K562 (cell line): ENCODE measurements at regions not wholly inside any gene's neighbourhood (a gene's known extent, or its start where the extent isn't known, plus 50 kb on each side); places are given as distances from the start of the nearest gene placed in this dataset.
A peak's percentile ranks its signal among the peaks of the same experiment; 100 is the strongest.

Experiments used
- ATAC-seq: fragments of 200-7000 bp; cut with Tn5 transposase; 3 replicates; pipeline ENCODE4 v1.9.1; 2020; ENCODE audit warnings: moderate library complexity
- BruUV-seq: library from RNA; stranded (reverse); fragments of 400-500 nt; replicated peaks from 2 replicates; lab custom pipeline; 2021; lab: Mats Ljungman, UMichigan
- CTCF ChIA-PET: fragments of 300-600 bp; formaldehyde crosslinking; extraction: SDS; loops from one replicate; lab custom pipeline; 2021; ENCODE audit warnings: low intra/inter-chr PET ratio; lab: Yijun Ruan, JAX
- POLR2A ChIA-PET: fragments of 300-600, 350-650 bp; sonication (Branson Sonifier 250); formaldehyde crosslinking; extraction: SDS; loops from one replicate; lab custom pipeline; 2021; ENCODE audit warnings: antibody characterized with exemption, inconsistent platforms; lab: Yijun Ruan, JAX
- DNase-seq, 4 experiments: peaks; one replicate each; pipeline versions ENCODE4 v3.0.0 to v3.0.0-alpha.2; 2011 to 2018; ENCODE audit warnings: low spot score in 3 of 4, mixed read lengths in 3 of 4; ENCODE audit errors: extremely low read depth in 1 of 4
- FAIRE-seq: peaks from 2 replicates; lab custom pipeline; 2011; peaks lifted over from hg19 to GRCh38; lab: Jason Lieb, UNC
- H2AFZ ChIP-seq: 2 replicates; pipeline ENCODE4 v1.6.0; 2011; ENCODE audit warnings: low read depth, low read length, control low read depth, inconsistent platforms
- H3K27ac ChIP-seq: fragments of 200-600 bp; 3 replicates; pipeline ENCODE4 v1.8.0; 2011; ENCODE audit warnings: low read depth, mild to moderate bottlenecking, control low read depth, inconsistent platforms, low read length, moderate library complexity, mixed read lengths; ENCODE audit errors: extremely low read depth
- H3K27me3 ChIP-seq, 2 experiments: fragments of 300-600 bp in 1 of 2; 2 replicates in 1 of 2; 3 replicates in 1 of 2; pipeline versions ENCODE4 v1.6.0 to v1.8.0; 2011; ENCODE audit warnings: inconsistent platforms in 2 of 2, low read length in 2 of 2, mild to moderate bottlenecking in 1 of 2, mixed read lengths in 1 of 2, moderate library complexity in 1 of 2; ENCODE audit not compliant: control insufficient read depth in 2 of 2, insufficient read depth in 2 of 2
- H3K36me3 ChIP-seq: fragments of 300-600 bp; 3 replicates; pipeline ENCODE4 v1.8.0; 2011; ENCODE audit warnings: mild to moderate bottlenecking, low read length, inconsistent platforms; ENCODE audit not compliant: control insufficient read depth, insufficient read depth
- H3K4me1 ChIP-seq, 2 experiments: fragments of 200-600 bp in 1 of 2; replicated peaks in 1 of 2; 2 replicates in 1 of 2; 3 replicates in 1 of 2; pipeline versions ENCODE4 v1.5.1 to v1.8.0; 2011; ENCODE audit warnings: inconsistent platforms in 2 of 2, low read length in 2 of 2, mild to moderate bottlenecking in 1 of 2, mixed read lengths in 1 of 2, moderate library complexity in 1 of 2; ENCODE audit not compliant: control insufficient read depth in 2 of 2, insufficient read depth in 2 of 2
- H3K4me2 ChIP-seq: 2 replicates; pipeline ENCODE4 v1.6.1; 2011; ENCODE audit warnings: low read length, control low read depth, inconsistent platforms, mixed read lengths; ENCODE audit not compliant: insufficient read depth
- H3K4me3 ChIP-seq: fragments of 200-600 bp; sonication (generic), shearing (Covaris generic); 2 replicates; pipeline ENCODE4 v1.5.1; 2016; ENCODE audit warnings: control low read depth, inconsistent platforms
- H3K79me2 ChIP-seq: fragments of 200-600 bp; 3 replicates; pipeline ENCODE4 v1.8.0; 2011; ENCODE audit warnings: low read length, inconsistent platforms; ENCODE audit not compliant: control insufficient read depth, insufficient read depth
- H3K9ac ChIP-seq, 2 experiments: 2 replicates each; pipeline versions ENCODE4 v1.6.0 to v1.6.1; 2011; ENCODE audit warnings: low read depth in 2 of 2, low read length in 2 of 2, control low read depth in 1 of 2, inconsistent platforms in 1 of 2, mild to moderate bottlenecking in 1 of 2, mixed read lengths in 1 of 2; ENCODE audit not compliant: insufficient read depth in 1 of 2
- H3K9me1 ChIP-seq: one replicate; pipeline ENCODE4 v1.6.0; 2011; ENCODE audit warnings: inconsistent platforms, mild to moderate bottlenecking, low read length, moderate library complexity; ENCODE audit not compliant: control insufficient read depth, insufficient read depth
- H3K9me3 ChIP-seq: replicated peaks from 2 replicates; pipeline ENCODE4 v1.5.1; 2011; ENCODE audit warnings: low read depth, low read length, inconsistent platforms; ENCODE audit not compliant: control insufficient read depth, insufficient read depth
- H4K20me1 ChIP-seq: replicated peaks from 2 replicates; pipeline ENCODE4 v1.6.1; 2011; ENCODE audit warnings: low read length, inconsistent platforms, mixed read lengths; ENCODE audit not compliant: control insufficient read depth, insufficient read depth
- C11orf30 ChIP-seq: fragments of 450-650 bp; IDR thresholded peaks from 2 replicates; pipeline ENCODE4 v1.6.1; 2016; ENCODE audit warnings: low read depth, mild to moderate bottlenecking
- HMG20B ChIP-seq: fragments of 250-450 bp; sonication (Bioruptor Pico); IDR thresholded peaks from 2 replicates; pipeline ENCODE4 v1.5.0; 2021; ENCODE audit warnings: mild to moderate bottlenecking
- KDM5B ChIP-seq: fragments of 200-600 bp; sonication (generic); IDR thresholded peaks from 2 replicates; pipeline ENCODE4 v1.6.1; 2012; ENCODE audit warnings: low read depth, mild to moderate bottlenecking, moderate library complexity, low read length, control low read depth, inconsistent platforms; ENCODE audit not compliant: insufficient replicate concordance
- MEF2A ChIP-seq: IDR thresholded peaks from 2 replicates; pipeline ENCODE4 v1.6.1; 2011; ENCODE audit warnings: low read depth, mild to moderate bottlenecking, low read length, moderate library complexity; ENCODE audit not compliant: control insufficient read depth
- NFIX ChIP-seq: fragments of 250-450 bp; sonication (Bioruptor Pico); IDR thresholded peaks from 2 replicates; pipeline ENCODE4 v1.4.0; 2020; ENCODE audit warnings: low read depth, mild to moderate bottlenecking, moderate library complexity
- PHB ChIP-seq: fragments of 250-450 bp; sonication (Bioruptor Pico); IDR thresholded peaks from 2 replicates; pipeline ENCODE4 v1.5.0; 2021
- RBBP5 ChIP-seq: fragments of 200-600 bp; sonication (generic); IDR thresholded peaks from 2 replicates; pipeline ENCODE4 v1.6.1; 2012; ENCODE audit warnings: borderline replicate concordance, mild to moderate bottlenecking, low read length, control low read depth, inconsistent platforms; ENCODE audit not compliant: insufficient read depth, poor library complexity, severe bottlenecking
- SMARCA5 ChIP-seq: fragments of 450-650 bp; IDR thresholded peaks from 2 replicates; pipeline ENCODE4 v1.6.1; 2016
- STAT5B ChIP-seq: fragments of 250-450 bp; sonication (Bioruptor Pico); IDR thresholded peaks from 2 replicates; pipeline ENCODE4 v1.8.0; 2021; ENCODE audit warnings: mild to moderate bottlenecking, inconsistent platforms
- ZNF384 ChIP-seq: IDR thresholded peaks from 2 replicates; pipeline ENCODE4 v1.6.1; 2012; ENCODE audit warnings: low read depth, low read length, improper control_type of control experiment
- WGBS: fragments of 100-300 bp; shearing (Covaris generic); methylation state at CpG from one replicate; pipeline ENCODE4 v1.1.6; 2016; ENCODE audit warnings: low coverage, mixed read lengths; ENCODE audit not compliant: insufficient coverage; ENCODE audit errors: missing lambda C conversion rate; 5-methylcytosine and 5-hydroxymethylcytosine counted together
- in situ Hi-C: fragments of 300-500 bp; cut with MboI; formaldehyde crosslinking; loops from 4 replicates; pipeline ENCODE4 v1.15.0; 2018; ENCODE audit warnings: inconsistent platforms, mixed read lengths
- intact Hi-C: fragments of 100-400 bp; cut with micrococcal nuclease; formaldehyde crosslinking; loops from 2 replicates; pipeline ENCODE4 v1.14.2; 2022
- TF ChIP-seq, protein P1 (sequence below): fragments of 450-650 bp; formaldehyde crosslinking; IDR thresholded peaks from 2 replicates; pipeline ENCODE4 v1.4.0; 2020; ENCODE audit warnings: mild to moderate bottlenecking, moderate library complexity
- TF ChIP-seq, protein P2 (sequence below), 2 experiments: IDR thresholded peaks; 2 replicates each; pipeline ENCODE4 v1.6.1; 2012; ENCODE audit warnings: improper control_type of control experiment in 2 of 2, low read depth in 2 of 2, low read length in 2 of 2, borderline replicate concordance in 1 of 2
- TF ChIP-seq, protein P3 (sequence below): fragments of 250-450 bp; sonication (Bioruptor Pico); IDR thresholded peaks from 2 replicates; pipeline ENCODE4 v1.4.0; 2020; ENCODE audit warnings: mild to moderate bottlenecking

DNA sequence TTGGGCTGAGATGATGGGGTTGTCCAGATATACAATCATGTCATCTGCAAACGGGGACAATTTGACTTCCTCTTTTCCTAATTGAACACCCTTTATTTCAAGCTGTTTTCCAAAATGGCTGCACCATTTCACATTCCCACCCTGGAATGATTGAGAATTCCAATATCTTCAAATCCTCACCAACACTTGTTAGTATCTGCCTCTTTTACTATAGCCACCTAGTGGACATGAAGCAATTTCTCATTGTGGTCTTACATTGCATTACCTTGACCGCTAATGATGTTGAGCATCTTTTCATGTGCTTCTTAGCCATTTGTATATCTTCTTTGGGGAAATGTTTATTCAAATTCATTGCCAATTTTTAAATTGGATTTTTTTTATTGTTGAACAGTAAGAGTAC lies 364.8 kb downstream of the SMARCA1 start:
- no peak overlapping the region for H3K4me3 ChIP-seq
- no peak overlapping the region for H2AFZ ChIP-seq
- H3K9ac ChIP-seq = no peak overlapping the region
- no peaks in the 10 kb centered on the region for H3K79me2 ChIP-seq
- peak in 1 of 4 experiments; percentile 8 for DNase-seq
- ATAC-seq = no peak
- H3K36me3 ChIP-seq = no peaks in the 10 kb centered on the region
- no peaks in the 10 kb centered on the region for H3K9me3 ChIP-seq
- WGBS = 10% methylated on average over 2 of the region's 2 CpGs
- H3K4me2 ChIP-seq = no peak overlapping the region
- H3K27ac ChIP-seq = no peak overlapping the region
- intact Hi-C loops = no loop called here
- H4K20me1 ChIP-seq = no peaks in the 10 kb centered on the region
- in situ Hi-C loops = no loop called here
- FAIRE-seq = no peak
- H3K4me1 ChIP-seq = no peaks in the 10 kb centered on the region
- BruUV-seq = no TSS peak
- no peaks in the 10 kb centered on the region for H3K9me1 ChIP-seq
- H3K27me3 ChIP-seq = no peaks in the 10 kb centered on the region
- POLR2A ChIA-PET = no interaction called here
- TF ChIP-seq STAT5B (CRISPR knock-in tag) (no peak), HMG20B (CRISPR knock-in tag) (no peak), RBBP5 (no peak), KDM5B (no peak), MEF2A (no peak), NFIX (CRISPR knock-in tag) (no peak), PHB (CRISPR knock-in tag) (no peak), C11orf30 (no peak), SMARCA5 (no peak), ZNF384 (no peak)
- TF ChIP-seq, protein P1, sequence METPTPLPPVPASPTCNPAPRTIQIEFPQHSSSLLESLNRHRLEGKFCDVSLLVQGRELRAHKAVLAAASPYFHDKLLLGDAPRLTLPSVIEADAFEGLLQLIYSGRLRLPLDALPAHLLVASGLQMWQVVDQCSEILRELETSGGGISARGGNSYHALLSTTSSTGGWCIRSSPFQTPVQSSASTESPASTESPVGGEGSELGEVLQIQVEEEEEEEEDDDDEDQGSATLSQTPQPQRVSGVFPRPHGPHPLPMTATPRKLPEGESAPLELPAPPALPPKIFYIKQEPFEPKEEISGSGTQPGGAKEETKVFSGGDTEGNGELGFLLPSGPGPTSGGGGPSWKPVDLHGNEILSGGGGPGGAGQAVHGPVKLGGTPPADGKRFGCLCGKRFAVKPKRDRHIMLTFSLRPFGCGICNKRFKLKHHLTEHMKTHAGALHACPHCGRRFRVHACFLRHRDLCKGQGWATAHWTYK (CRISPR knock-in tag) = no peak
- TF ChIP-seq, protein P2, sequence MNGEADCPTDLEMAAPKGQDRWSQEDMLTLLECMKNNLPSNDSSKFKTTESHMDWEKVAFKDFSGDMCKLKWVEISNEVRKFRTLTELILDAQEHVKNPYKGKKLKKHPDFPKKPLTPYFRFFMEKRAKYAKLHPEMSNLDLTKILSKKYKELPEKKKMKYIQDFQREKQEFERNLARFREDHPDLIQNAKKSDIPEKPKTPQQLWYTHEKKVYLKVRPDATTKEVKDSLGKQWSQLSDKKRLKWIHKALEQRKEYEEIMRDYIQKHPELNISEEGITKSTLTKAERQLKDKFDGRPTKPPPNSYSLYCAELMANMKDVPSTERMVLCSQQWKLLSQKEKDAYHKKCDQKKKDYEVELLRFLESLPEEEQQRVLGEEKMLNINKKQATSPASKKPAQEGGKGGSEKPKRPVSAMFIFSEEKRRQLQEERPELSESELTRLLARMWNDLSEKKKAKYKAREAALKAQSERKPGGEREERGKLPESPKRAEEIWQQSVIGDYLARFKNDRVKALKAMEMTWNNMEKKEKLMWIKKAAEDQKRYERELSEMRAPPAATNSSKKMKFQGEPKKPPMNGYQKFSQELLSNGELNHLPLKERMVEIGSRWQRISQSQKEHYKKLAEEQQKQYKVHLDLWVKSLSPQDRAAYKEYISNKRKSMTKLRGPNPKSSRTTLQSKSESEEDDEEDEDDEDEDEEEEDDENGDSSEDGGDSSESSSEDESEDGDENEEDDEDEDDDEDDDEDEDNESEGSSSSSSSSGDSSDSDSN (IDR thresholded peaks at IDR 0.05; ENCODE audit: borderline replicate concordance in 1 of 2, low read depth in 2 of 2, low read length in 2 of 2) = no peak
- TF ChIP-seq, protein P3, sequence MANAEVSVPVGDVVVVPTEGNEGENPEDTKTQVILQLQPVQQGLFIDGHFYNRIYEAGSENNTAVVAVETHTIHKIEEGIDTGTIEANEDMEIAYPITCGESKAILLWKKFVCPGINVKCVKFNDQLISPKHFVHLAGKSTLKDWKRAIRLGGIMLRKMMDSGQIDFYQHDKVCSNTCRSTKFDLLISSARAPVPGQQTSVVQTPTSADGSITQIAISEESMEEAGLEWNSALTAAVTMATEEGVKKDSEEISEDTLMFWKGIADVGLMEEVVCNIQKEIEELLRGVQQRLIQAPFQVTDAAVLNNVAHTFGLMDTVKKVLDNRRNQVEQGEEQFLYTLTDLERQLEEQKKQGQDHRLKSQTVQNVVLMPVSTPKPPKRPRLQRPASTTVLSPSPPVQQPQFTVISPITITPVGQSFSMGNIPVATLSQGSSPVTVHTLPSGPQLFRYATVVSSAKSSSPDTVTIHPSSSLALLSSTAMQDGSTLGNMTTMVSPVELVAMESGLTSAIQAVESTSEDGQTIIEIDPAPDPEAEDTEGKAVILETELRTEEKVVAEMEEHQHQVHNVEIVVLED (CRISPR knock-in tag) = no peak
- CTCF ChIA-PET = no interaction called here
